Uterus (tissue), 2 donors: ENCODE measurements at regions not wholly inside any gene's neighbourhood (a gene's known extent, or its start where the extent isn't known, plus 50 kb on each side); places are given as distances from the start of the nearest gene placed in this dataset.

Experiments used
- POLR2A ChIP-seq, 2 donors: fragments of 450-650 bp; IDR thresholded peaks; one replicate each; pipeline ENCODE4 v1.6.1; 2016; ENCODE audit warnings: antibody characterized with exemption in 2 of 2, mild to moderate bottlenecking in 1 of 2, moderate library complexity in 1 of 2
- TF ChIP-seq, protein P1 (sequence below), 4 experiments: fragments of 200-600 bp in 2 of 4; fragments of 450-650 bp in 2 of 4; sonication (generic) in 2 of 4; IDR thresholded peaks; one replicate each; pipeline ENCODE4 v1.5.1; 2016 to 2019; ENCODE audit warnings: antibody characterized with exemption in 4 of 4, mild to moderate bottlenecking in 2 of 4, moderate library complexity in 1 of 4

DNA sequence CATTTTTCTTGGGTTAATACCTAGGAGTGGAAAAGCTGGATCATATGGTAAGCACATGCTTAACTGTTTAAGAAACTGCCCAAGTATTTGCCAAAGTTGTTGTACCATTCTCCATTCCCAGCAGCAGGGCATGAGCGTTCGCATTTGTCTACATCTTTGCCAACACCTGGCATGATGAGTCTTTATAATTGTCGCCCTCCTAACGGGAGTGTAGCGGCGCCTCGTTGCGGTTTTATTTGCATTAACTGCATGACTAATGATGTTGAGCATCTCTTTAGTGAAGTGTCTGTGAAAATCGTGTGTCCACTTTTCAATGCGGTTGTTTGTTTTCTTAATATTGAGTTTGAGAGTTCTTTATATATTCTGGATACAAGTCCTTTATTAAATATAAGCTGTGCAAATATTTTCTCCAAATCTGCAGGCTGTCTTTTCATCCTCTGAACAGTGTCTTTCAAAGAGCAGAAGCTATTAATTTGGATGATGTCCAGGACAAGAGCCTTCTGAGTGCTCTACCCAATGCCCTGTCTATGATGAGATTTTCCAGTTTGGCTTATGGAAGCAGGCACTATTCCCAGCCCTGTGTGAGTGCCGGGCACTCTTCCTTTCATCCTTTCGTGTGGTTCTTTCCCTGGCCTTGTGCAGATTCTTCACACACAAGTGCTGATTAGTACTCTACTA lies 202.0 kb downstream of the FOXO1 start:
- TF ChIP-seq, protein P1, sequence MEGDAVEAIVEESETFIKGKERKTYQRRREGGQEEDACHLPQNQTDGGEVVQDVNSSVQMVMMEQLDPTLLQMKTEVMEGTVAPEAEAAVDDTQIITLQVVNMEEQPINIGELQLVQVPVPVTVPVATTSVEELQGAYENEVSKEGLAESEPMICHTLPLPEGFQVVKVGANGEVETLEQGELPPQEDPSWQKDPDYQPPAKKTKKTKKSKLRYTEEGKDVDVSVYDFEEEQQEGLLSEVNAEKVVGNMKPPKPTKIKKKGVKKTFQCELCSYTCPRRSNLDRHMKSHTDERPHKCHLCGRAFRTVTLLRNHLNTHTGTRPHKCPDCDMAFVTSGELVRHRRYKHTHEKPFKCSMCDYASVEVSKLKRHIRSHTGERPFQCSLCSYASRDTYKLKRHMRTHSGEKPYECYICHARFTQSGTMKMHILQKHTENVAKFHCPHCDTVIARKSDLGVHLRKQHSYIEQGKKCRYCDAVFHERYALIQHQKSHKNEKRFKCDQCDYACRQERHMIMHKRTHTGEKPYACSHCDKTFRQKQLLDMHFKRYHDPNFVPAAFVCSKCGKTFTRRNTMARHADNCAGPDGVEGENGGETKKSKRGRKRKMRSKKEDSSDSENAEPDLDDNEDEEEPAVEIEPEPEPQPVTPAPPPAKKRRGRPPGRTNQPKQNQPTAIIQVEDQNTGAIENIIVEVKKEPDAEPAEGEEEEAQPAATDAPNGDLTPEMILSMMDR (IDR thresholded peaks at IDR 0.05) = no peak
- no peak for TF ChIP-seq POLR2A (IDR thresholded peaks at IDR 0.05)
